Colonic mucosa (tissue), 4 donors: ENCODE measurements at regions not wholly inside any gene's neighbourhood (a gene's known extent, or its start where the extent isn't known, plus 50 kb on each side); places are given as distances from the start of the nearest gene placed in this dataset.

Source experiments
- DNase-seq: peaks from one replicate; pipeline ENCODE4 v3.0.0-alpha.2; 2020
- H3K27ac ChIP-seq: fragments of 200-600 bp; one replicate; pipeline ENCODE4 v1.8.0; 2021
- H3K27me3 ChIP-seq: fragments of 200-600 bp; one replicate; pipeline ENCODE4 v1.8.0; 2021
- H3K36me3 ChIP-seq: fragments of 200-600 bp; one replicate; pipeline ENCODE4 v1.8.0; 2021
- H3K4me1 ChIP-seq: fragments of 200-600 bp; one replicate; pipeline ENCODE4 v1.8.0; 2021; ENCODE audit warnings: mild to moderate bottlenecking
- H3K4me3 ChIP-seq: fragments of 200-600 bp; one replicate; pipeline ENCODE4 v1.8.0; 2021
- H3K9ac ChIP-seq, 2 donors: one replicate each; pipeline ENCODE4 v1.7.0; 2013; ENCODE audit warnings: control low read depth in 2 of 2, low read depth in 2 of 2, low read length in 2 of 2
- H3K9me3 ChIP-seq: fragments of 200-600 bp; one replicate; pipeline ENCODE4 v1.8.0; 2021
- CTCF ChIP-seq: fragments of 200-600 bp; IDR thresholded peaks from one replicate; pipeline ENCODE4 v1.8.0; 2022; ENCODE audit warnings: antibody characterized with exemption, mild to moderate bottlenecking
- intact Hi-C: fragments of 100-400 bp; cut with DNase I; formaldehyde crosslinking; loops from one replicate; pipeline ENCODE4 v1.14.1; 2022
- donor health status: healthy.
- donor health status: DM: no; HTN: no; CAD: no.
- donor health status: DM: no; HTN: no; CAD: no.

- DNase-seq, result no peak
- Histone ChIP-seq H3K27me3 (no peaks in the 10 kb centered on the region), H3K9me3 (no peaks in the 10 kb centered on the region), H3K9ac (no peak overlapping the region), H3K4me3 (no peak overlapping the region), H3K36me3 (no peaks in the 10 kb centered on the region), H3K4me1 (no peaks in the 10 kb centered on the region), H3K27ac (no peak overlapping the region)
- TF ChIP-seq CTCF, result no peak
- intact Hi-C loops, result no loop called here
These were observed 67.3 kb upstream of the CDON start for GRCh38 chr11:126129727-126130671.

GRCh38 chr11:126127898-126128297, 65.2 kb upstream of the CDON start:
- no peak overlapping the region for H3K4me3 ChIP-seq
- no peaks in the 10 kb centered on the region for H3K36me3 ChIP-seq
- H3K4me1 ChIP-seq, result no peaks in the 10 kb centered on the region
- H3K27ac ChIP-seq, result no peak overlapping the region
- intact Hi-C loops, result no loop called here
- DNase-seq, result no peak
- H3K9me3 ChIP-seq, result no peaks in the 10 kb centered on the region
- H3K27me3 ChIP-seq, result no peaks in the 10 kb centered on the region
- TF ChIP-seq CTCF, result no peak
- no peak overlapping the region for H3K9ac ChIP-seq

GRCh38 chr11:126127284-126127845, 64.7 kb upstream of the CDON start:
- H3K4me1 ChIP-seq, result no peaks in the 10 kb centered on the region

GRCh38 chr11:126124231-126124661, 61.6 kb upstream of the CDON start:
- H3K9ac ChIP-seq, result no peak overlapping the region
- no peaks in the 10 kb centered on the region for H3K4me1 ChIP-seq
- no peak for TF ChIP-seq CTCF
- no peak overlapping the region for H3K27ac ChIP-seq
- DNase-seq, result no peak
- intact Hi-C loops, result no loop called here
- H3K27me3 ChIP-seq, result no peaks in the 10 kb centered on the region
- no peak overlapping the region for H3K4me3 ChIP-seq
- no peaks in the 10 kb centered on the region for H3K9me3 ChIP-seq
- H3K36me3 ChIP-seq, result no peaks in the 10 kb centered on the region

More at GRCh38 chr11:126127284-126127845, 64.7 kb upstream of the CDON start:
- Histone ChIP-seq H3K9ac (no peak overlapping the region), H3K27ac (no peak overlapping the region), H3K36me3 (no peaks in the 10 kb centered on the region), H3K4me3 (no peak overlapping the region), H3K27me3 (no peaks in the 10 kb centered on the region), H3K9me3 (no peaks in the 10 kb centered on the region)
- DNase-seq, result no peak
- intact Hi-C loops, result no loop called here
- no peak for TF ChIP-seq CTCF

GRCh38 chr11:126123686-126124085, 61.0 kb upstream of the CDON start:
- H3K9ac ChIP-seq, result no peak overlapping the region
- H3K4me1 ChIP-seq, result no peaks in the 10 kb centered on the region
- no peak overlapping the region for H3K4me3 ChIP-seq
- no peaks in the 10 kb centered on the region for H3K36me3 ChIP-seq
- TF ChIP-seq CTCF, result no peak
- H3K27me3 ChIP-seq, result no peaks in the 10 kb centered on the region
- H3K9me3 ChIP-seq, result no peaks in the 10 kb centered on the region
- DNase-seq, result no peak
- intact Hi-C loops, result no loop called here
- H3K27ac ChIP-seq, result no peak overlapping the region
